Anterior cingulate cortex (tissue), 58 donors: ENCODE measurements at regions not wholly inside any gene's neighbourhood (a gene's known extent, or its start where the extent isn't known, plus 50 kb on each side); places are given as distances from the start of the nearest gene placed in this dataset.

Source experiments
- DNase-seq, 58 donors: peaks; one replicate each; lab custom pipeline; 2025; lab: John Stamatoyannopoulos, UW

- no peak for DNase-seq
Measured at GRCh38 chr10:108496106-108496505, 1331.6 kb upstream of the SORCS1 start.

GRCh38 chr10:108490944-108491343 is 1326.4 kb upstream of the SORCS1 start:
- DNase-seq = no peak

- no peak for DNase-seq
Measured at GRCh38 chr10:108471420-108471819, 1306.9 kb upstream of the SORCS1 start.

- no peak for DNase-seq
Measured at GRCh38 chr10:108469940-108470339, 1305.4 kb upstream of the SORCS1 start.

GRCh38 chr10:108465871-108466641 is 1301.5 kb upstream of the SORCS1 start:
- peak in 22 of 58 donors; percentile 1 to 59 (median 9) for DNase-seq

- no peak for DNase-seq
Measured at GRCh38 chr10:108462005-108462404, 1297.5 kb upstream of the SORCS1 start.

GRCh38 chr10:108454793-108455192 is 1290.3 kb upstream of the SORCS1 start:
- DNase-seq = no peak

GRCh38 chr10:108454224-108454623 is 1289.7 kb upstream of the SORCS1 start:
- DNase-seq = no peak

GRCh38 chr10:108453166-108453565 is 1288.7 kb upstream of the SORCS1 start:
- no peak for DNase-seq

- no peak for DNase-seq
Measured at GRCh38 chr10:108452533-108452932, 1288.0 kb upstream of the SORCS1 start.

- DNase-seq = no peak
Measured at GRCh38 chr10:108450280-108450679, 1285.8 kb upstream of the SORCS1 start.

GRCh38 chr10:108445746-108446145 is 1281.2 kb upstream of the SORCS1 start:
- DNase-seq = no peak

GRCh38 chr10:108443636-108444035 is 1279.1 kb upstream of the SORCS1 start:
- no peak for DNase-seq

GRCh38 chr10:108439397-108439796 is 1274.9 kb upstream of the SORCS1 start:
- peak in 7 of 58 donors; percentile 1 to 34 (median 23) for DNase-seq

GRCh38 chr10:108436096-108436495 is 1271.6 kb upstream of the SORCS1 start:
- DNase-seq = no peak

GRCh38 chr10:108434559-108435252 is 1270.2 kb upstream of the SORCS1 start:
- DNase-seq = no peak

GRCh38 chr10:108427146-108427545 is 1262.6 kb upstream of the SORCS1 start:
- DNase-seq = no peak

- DNase-seq = peak in 1 of 58 donors; percentile 61
Measured at GRCh38 chr10:108425283-108425964, 1260.9 kb upstream of the SORCS1 start.

GRCh38 chr10:108424656-108425055 is 1260.2 kb upstream of the SORCS1 start:
- DNase-seq = no peak

- DNase-seq = no peak
Measured at GRCh38 chr10:108422286-108422685, 1257.8 kb upstream of the SORCS1 start.

- DNase-seq = no peak
Measured at GRCh38 chr10:108421266-108421665, 1256.8 kb upstream of the SORCS1 start.
